ENCODE measurements at regions not wholly inside any gene's neighbourhood (a gene's known extent, or its start where the extent isn't known, plus 50 kb on each side); places are given as distances from the start of the nearest gene placed in this dataset.

DNA sequence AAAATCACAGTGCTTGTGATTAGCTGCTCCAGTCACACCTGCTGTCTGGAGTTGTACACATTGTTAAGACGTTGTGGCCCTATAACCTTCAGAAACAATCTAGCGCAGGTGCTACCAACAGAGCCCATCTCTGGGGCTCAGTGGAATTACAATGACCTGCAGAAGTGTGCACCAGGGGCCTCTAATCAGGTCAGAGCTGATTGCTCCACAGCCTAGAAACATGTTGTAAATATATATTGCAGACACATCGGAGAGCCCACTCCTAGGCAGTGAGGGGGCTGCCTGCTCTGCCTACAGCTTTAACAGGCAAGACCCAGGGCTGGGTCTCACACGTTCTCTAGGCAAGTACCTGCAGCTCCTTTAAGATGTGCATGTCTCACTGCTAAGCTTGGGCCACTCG, 302.0 kb downstream of the SIPA1L2 start:
- TF ChIP-seq, protein P1, sequence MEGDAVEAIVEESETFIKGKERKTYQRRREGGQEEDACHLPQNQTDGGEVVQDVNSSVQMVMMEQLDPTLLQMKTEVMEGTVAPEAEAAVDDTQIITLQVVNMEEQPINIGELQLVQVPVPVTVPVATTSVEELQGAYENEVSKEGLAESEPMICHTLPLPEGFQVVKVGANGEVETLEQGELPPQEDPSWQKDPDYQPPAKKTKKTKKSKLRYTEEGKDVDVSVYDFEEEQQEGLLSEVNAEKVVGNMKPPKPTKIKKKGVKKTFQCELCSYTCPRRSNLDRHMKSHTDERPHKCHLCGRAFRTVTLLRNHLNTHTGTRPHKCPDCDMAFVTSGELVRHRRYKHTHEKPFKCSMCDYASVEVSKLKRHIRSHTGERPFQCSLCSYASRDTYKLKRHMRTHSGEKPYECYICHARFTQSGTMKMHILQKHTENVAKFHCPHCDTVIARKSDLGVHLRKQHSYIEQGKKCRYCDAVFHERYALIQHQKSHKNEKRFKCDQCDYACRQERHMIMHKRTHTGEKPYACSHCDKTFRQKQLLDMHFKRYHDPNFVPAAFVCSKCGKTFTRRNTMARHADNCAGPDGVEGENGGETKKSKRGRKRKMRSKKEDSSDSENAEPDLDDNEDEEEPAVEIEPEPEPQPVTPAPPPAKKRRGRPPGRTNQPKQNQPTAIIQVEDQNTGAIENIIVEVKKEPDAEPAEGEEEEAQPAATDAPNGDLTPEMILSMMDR (IDR thresholded peaks at IDR 0.05): no peak
- TF ChIP-seq POLR2AphosphoS5 (IDR thresholded peaks at IDR 0.05; ENCODE audit: low read depth, low read length): no peak
- TF ChIP-seq, protein P2, sequence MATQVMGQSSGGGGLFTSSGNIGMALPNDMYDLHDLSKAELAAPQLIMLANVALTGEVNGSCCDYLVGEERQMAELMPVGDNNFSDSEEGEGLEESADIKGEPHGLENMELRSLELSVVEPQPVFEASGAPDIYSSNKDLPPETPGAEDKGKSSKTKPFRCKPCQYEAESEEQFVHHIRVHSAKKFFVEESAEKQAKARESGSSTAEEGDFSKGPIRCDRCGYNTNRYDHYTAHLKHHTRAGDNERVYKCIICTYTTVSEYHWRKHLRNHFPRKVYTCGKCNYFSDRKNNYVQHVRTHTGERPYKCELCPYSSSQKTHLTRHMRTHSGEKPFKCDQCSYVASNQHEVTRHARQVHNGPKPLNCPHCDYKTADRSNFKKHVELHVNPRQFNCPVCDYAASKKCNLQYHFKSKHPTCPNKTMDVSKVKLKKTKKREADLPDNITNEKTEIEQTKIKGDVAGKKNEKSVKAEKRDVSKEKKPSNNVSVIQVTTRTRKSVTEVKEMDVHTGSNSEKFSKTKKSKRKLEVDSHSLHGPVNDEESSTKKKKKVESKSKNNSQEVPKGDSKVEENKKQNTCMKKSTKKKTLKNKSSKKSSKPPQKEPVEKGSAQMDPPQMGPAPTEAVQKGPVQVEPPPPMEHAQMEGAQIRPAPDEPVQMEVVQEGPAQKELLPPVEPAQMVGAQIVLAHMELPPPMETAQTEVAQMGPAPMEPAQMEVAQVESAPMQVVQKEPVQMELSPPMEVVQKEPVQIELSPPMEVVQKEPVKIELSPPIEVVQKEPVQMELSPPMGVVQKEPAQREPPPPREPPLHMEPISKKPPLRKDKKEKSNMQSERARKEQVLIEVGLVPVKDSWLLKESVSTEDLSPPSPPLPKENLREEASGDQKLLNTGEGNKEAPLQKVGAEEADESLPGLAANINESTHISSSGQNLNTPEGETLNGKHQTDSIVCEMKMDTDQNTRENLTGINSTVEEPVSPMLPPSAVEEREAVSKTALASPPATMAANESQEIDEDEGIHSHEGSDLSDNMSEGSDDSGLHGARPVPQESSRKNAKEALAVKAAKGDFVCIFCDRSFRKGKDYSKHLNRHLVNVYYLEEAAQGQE (IDR thresholded peaks at IDR 0.05; ENCODE audit: insufficient read depth in 1 of 2, low read depth in 2 of 2, low read length in 1 of 2): no peak
